ENCODE measurements at regions not wholly inside any gene's neighbourhood (a gene's known extent, or its start where the extent isn't known, plus 50 kb on each side); places are given as distances from the start of the nearest gene placed in this dataset.

GRCh38 chr1:232722626-232723025, 82.6 kb upstream of the MAP10 start:
- Histone ChIP-seq H3K9me1 (ENCODE audit: control insufficient read depth, insufficient read depth, low read length) (no peaks in the 10 kb centered on the region), H4K20me1 (replicated peaks; ENCODE audit: control insufficient read depth, insufficient read depth, low read length) (no peaks in the 10 kb centered on the region), H3K36me3 (ENCODE audit: control insufficient read depth, insufficient read depth, low read length) (no peaks in the 10 kb centered on the region), H3K27me3 (ENCODE audit: control insufficient read depth in 2 of 2, insufficient read depth in 2 of 2, low read length in 2 of 2) (no peaks in the 10 kb centered on the region), H3K4me1 (replicated peaks in 1 of 2; ENCODE audit: control insufficient read depth in 2 of 2, insufficient read depth in 2 of 2, low read length in 2 of 2) (no peaks in the 10 kb centered on the region), H3K9ac (ENCODE audit: insufficient read depth in 1 of 2, low read depth in 2 of 2, low read length in 2 of 2) (no peak overlapping the region), H3K4me2 (ENCODE audit: insufficient read depth, low read length) (no peak overlapping the region), H2AFZ (ENCODE audit: low read depth, low read length) (no peak overlapping the region), H3K9me3 (replicated peaks; ENCODE audit: control insufficient read depth, insufficient read depth, low read depth, low read length) (no peaks in the 10 kb centered on the region), H3K79me2 (ENCODE audit: control insufficient read depth, insufficient read depth, low read length) (no peaks in the 10 kb centered on the region), H3K4me3 (no peak overlapping the region), H3K27ac (ENCODE audit: extremely low read depth, low read depth, low read length) (no peak overlapping the region)
- ChIA-PET CTCF (ENCODE audit: low intra/inter-chr PET ratio) (no interaction called here), POLR2A (no interaction called here)
- DNase-seq (ENCODE audit: extremely low read depth in 1 of 4, low spot score in 3 of 4): no peak
- FAIRE-seq: no peak
- no peak for ATAC-seq
- in situ Hi-C loops (cut with MboI): no loop called here
- intact Hi-C loops (cut with micrococcal nuclease): no loop called here
- 1% methylated on average over 3 of the region's 3 CpGs for WGBS (ENCODE audit: insufficient coverage, low coverage, missing lambda C conversion rate)
- BruUV-seq (replicated peaks): no TSS peak
- no peak for TF ChIP-seq TGIF2 (CRISPR knock-in tag; IDR thresholded peaks at IDR 0.05)
- TF ChIP-seq CHD1 (IDR thresholded peaks at IDR 0.05; ENCODE audit: low read length): no peak
- TF ChIP-seq SAP30 (IDR thresholded peaks at IDR 0.05; ENCODE audit: borderline replicate concordance, insufficient read depth, low read depth, low read length, poor library complexity, severe bottlenecking): no peak
- no peak for TF ChIP-seq ZNF217 (CRISPR knock-in tag; IDR thresholded peaks at IDR 0.05)
- no peak for TF ChIP-seq TBL1XR1 (IDR thresholded peaks at IDR 0.05; ENCODE audit: low read length in 2 of 2)
- no peak for TF ChIP-seq DMBX1 (CRISPR knock-in tag; IDR thresholded peaks at IDR 0.05; ENCODE audit: borderline replicate concordance)
- no peak for TF ChIP-seq MCM2 (IDR thresholded peaks at IDR 0.05; ENCODE audit: low read depth)
